ENCODE measurements at regions not wholly inside any gene's neighbourhood (a gene's known extent, or its start where the extent isn't known, plus 50 kb on each side); places are given as distances from the start of the nearest gene placed in this dataset.

DNA sequence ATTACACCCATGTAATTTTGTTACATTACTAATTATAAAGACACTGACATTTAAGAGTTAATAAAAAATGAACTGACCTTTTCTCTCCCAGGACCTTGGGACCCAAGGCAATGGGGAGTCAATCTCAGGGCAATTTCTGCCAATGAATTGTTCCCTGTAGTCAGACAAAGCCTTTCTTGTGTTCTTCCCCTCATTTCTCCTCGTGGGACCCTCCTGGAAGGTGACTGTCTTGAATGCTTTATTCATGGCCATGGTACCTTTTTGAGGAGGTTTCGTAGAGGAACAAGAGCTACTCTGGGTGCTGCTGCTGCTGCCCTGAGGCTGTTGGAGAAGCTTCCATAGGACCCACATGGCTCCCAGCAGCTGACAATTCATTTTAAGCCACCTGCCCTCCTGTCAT lies 190.3 kb downstream of the SNX18 start:
- DNase-seq: no peak

DNA sequence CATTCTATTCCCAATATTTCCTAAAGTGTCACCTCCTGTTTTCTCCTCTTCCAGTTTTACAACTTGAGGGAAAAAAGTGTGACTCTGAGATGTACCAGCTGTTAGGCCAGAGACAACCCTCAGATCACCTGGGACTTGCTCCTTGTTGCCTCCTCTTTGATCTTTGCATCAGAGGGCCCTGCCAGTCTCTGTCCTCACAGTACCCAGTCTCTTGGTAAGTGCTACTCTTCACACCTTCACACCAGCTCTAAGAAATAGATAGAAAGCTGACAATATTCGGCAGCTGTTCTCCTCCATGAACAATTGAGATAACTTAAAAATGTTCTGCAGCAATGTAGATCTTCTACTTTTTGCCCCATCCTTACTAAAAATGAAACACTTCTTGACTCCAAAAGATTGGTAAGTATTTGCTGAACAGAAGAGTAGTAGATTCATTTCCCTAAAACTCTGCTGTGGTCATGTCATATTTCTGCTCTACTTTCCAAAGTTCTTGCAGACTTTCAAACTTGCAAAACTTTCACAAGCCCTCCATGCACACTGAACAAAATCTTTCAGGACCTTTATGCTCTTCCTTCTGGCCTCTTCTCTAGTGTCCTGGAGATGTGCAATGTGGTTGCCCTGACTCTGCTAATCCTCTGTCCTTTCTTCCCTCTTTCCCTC lies 188.6 kb downstream of the SNX18 start:
- DNase-seq: no peak

DNA sequence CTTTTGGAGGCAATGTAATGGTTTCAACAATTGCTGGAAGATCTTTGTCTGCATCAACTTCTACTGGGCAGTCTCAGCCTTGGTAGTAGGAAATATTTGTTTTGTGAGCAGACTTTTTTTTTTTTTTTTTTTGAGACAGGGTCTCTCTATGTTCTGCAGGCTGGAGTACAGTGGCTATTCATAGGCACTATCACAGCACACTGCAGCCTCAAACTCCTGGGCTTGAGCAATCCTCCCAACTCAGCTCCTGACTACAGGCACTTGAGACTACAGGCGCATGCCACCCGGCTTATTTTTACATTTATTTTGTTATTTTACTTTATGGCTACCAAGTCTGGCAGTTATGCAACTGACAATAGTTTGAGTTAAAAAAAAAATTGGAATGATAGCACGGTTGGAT lies 187.3 kb downstream of the SNX18 start:
- DNase-seq: no peak

DNA sequence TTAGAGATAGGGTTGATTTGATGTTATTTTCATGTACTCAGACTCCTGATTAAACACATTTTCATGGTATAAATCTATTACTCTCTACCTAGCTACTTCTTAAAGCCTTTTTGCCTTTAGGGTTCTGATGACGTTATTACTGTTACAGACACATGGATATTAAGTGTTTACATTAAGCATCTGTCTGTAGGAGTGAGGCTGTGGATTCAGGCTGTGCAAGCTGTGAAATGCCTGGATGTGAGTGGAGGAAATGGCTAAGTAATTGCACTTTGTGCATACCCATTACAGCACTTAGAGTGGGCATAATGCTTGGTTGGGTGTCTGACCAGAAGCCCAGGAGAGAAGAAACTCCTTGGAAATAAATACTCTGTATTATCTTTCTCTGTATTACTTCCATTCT lies 186.8 kb downstream of the SNX18 start:
- DNase-seq: no peak

DNA sequence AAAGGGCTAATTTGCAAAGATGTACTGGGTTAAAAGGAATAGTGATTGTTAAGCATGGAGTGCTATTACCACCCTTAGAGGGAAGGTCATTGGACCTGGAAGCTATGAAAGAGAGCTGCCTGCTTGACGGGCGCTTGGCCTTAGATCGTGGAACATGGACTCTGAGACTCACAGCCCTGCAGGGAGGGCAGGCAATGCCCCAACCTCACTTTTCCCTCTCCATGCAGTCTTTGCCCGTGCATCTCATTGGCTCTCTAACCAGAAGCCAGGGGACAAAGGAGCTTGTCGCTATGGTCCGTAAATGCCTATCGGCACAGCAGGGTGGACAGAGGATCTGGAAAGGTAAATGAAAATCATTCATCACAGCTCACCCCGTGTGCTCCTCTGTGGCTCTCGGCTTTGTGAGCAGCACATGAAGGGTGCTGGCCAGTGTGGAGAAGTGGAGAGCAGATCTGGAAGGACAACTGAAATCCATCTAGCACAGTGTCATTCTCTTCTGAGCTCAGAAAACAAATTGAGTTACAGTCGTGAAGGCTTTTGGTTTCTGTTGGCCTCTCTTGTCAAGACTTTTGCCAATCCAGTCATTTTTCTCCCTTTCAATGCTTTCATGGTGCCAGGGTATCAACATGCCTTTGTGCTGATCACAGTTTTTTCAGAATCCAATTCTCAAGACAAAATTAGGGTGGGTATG lies 186.2 kb downstream of the SNX18 start:
- no peak for DNase-seq

DNA sequence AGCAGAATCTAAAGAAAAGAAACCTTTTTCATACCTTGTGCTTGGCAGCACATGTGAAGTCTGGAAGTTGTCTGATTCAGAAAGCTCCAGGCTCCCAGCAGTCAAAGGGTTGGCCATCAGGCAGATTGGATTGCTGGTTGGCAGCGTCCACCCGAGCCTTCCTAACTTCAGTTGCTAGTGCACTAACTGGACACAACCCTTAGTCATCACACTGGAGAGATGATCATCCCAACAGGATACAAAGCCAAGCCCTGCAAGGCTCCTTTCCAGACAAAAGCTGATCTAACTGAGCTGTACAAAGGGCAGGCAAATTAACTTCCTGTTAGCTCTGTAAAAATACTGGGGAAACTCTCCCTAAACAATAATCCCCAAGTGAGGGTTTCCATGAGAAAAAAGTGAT lies 185.6 kb downstream of the SNX18 start:
- DNase-seq: peak; percentile 78

DNA sequence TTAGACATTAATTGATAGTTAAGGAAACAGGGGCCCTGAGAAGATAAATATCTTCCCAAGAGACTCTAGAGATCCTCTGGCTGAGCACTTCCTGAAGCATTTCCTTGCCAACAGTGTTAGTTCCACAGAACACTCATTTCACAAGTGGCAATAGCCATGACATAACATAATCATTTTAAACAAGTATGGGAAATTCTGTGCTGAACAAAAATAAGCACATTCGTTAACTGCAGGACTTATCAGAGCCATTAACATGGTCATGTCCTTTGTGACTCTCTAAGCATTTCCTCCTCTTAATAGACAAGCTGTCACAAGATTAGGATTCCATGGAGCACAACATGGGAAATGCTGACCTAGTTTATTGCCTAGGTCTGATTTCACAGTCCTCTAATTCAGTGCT lies 184.9 kb downstream of the SNX18 start:
- no peak for DNase-seq

DNA sequence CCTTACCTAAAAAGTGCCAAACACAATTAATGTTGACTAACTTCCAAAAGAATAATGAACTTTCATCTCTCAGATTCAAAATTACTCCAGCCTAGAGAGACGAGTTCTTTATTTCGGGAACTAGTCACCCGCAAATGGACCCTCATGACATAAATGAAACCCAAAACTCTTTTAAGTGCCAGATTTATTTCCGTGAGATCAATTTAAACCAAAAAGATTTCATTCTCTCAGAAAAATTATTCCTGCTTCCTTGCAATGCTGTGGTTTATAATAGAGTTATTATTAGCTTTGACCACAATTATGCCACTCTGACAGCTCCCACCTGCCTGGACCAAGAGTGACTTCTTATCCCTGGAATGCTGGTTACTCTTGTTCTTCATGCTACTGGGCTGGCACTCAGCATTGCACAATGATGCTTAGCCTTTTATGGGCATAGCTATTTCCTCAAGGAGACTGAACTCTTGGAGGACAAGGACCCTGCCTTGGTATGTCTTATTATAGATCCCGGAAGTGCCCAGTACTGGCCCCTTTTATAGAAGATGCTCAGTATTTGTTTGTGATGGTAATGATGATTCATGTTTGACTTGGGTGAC lies 183.5 kb downstream of the SNX18 start:
- DNase-seq: peak; percentile 94

DNA sequence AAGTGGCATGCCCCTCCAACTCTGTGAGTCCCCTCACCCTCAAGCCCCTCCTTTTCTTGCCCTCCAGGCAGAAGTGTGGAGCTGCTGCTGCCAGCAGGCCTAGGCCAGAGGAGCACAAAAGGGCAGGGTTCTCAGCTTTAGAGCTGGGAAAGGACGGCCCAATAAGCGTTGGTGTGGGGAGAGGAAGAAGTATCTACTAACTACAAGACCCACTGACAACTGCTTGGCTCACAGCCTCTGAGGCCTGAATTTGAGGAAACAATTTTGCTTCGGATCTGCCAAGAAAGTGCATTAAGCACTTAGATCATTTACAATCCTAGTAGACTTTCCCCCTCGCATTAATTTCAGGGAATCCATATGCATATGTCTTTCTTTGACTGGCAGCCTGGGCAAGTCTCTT lies 179.4 kb downstream of the SNX18 start:
- DNase-seq: no peak

DNA sequence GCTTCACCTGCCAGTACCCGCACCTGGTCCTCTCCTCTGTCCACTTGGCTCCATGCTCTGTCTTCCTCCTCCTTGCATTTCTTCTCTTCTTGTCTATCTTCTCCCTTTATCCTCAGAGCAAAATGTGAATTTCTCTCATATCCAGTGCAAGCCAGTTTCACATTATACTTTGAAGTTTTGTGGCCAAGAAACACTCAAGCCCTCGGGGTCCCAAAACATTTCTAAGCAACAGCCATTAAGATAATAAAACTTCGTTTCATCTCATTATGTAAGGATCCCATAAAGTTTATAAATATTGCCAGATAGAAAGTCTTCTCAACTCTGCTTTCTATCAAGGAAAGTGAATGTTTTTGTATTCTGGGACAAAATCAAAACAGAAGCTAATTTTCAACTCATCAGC lies 178.8 kb downstream of the SNX18 start:
- no peak for DNase-seq

DNA sequence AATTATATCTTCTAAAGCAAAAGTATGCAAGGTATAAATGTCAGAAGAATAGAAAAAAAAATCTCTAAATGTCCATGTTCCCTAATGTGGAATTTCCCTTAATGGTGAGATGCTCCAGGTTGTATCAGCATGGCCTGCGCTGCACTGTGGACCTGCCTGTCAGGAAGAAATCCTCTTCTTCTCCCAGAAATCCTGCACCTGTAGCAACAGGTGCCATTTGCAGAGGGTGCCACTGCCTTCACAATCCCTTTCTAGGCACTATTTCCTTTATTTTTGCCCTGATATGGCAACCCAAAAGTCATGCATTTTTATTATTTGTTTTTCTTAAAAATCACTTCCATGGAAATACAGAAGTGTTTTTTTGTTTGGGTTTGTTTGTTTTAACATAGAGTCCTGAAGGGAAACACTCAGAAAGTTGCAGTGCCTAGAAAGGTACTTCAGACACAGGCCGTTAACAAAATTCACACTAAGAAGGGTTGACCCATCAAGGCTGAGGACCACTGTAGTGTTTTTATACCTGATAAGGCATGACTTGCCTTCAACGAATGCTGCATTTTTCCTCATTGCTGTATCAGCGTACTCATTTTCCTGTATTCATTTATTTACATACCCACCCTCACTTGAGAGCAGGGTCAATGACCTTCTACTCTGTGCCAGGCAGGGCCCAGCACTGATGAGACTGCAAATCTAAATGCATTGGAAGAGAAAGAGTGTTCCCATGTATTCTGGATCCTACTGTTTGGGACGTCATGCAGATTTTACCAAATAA lies 177.8 kb downstream of the SNX18 start:
- DNase-seq: no peak

DNA sequence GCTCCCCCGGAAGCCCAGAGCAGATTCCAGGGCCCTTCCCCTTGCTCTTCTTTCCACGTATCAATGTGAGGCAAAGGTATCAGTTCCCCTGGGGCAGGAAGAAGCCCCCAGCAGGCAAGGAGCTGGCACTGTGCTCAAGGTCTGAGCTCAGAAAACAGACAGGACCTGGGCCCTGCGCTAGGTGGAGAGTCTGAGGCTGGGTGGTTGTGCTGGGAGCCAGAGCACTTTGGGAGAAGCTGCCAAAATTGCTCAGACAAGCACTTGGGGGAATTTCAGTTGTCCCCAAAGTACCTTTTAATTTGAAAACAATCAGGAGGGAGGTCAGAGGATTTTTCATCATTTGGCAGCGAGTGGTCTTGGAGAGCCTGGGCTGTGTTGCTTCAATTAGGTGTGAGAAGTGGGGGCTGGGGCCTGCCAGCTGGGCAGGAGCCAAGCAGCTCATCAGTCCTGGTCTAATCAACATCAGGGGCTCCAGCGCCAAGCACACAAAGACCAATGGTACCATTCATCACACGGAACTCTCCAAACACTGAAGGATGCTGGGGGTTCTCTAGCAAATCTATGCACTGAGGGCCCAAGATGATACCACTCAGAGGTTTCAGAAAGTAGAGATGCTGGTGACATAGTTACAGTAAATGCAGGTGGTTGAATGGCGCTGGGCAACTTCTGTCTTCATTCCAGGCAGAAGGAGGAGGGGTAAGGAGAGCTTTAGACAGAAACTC lies 176.5 kb downstream of the SNX18 start:
- no peak for DNase-seq

DNA sequence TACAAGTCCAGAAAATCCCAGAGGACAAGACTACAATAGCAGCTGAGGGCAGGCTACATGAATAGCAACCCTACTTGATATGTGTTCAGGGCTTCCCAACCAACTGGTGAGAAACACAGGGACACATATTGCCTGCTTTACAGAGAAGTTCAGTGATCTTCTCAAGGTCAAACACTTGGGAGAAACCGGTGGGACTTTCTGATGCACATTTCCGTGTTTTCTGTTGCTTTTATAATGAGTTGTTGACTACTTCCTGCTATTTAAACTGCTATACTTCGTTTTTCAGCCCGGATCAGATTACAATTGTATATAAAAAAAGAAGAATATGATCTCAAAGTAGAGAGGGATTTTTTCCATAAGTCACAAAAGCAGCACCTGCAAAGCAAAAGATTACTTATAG lies 175.1 kb downstream of the SNX18 start:
- DNase-seq: no peak

DNA sequence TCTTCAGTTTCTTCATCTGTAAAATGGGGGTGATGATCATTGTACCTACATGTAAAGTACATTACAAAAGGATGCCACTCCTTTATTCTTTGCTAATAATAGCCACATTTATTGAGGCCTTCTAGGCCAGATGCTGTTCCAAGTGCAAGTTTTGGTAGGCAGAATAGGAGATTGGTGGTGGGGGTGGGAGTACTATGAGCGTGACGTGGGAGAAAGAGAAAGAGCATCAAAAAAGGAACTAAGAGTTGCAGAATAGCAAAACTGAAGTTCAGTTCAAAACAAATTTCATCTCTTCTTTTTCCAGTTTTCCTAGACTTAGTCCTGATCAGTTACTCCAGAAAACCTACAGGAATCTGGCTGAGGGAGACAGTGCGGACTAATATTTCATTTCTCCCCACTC lies 174.1 kb downstream of the SNX18 start:
- no peak for DNase-seq

DNA sequence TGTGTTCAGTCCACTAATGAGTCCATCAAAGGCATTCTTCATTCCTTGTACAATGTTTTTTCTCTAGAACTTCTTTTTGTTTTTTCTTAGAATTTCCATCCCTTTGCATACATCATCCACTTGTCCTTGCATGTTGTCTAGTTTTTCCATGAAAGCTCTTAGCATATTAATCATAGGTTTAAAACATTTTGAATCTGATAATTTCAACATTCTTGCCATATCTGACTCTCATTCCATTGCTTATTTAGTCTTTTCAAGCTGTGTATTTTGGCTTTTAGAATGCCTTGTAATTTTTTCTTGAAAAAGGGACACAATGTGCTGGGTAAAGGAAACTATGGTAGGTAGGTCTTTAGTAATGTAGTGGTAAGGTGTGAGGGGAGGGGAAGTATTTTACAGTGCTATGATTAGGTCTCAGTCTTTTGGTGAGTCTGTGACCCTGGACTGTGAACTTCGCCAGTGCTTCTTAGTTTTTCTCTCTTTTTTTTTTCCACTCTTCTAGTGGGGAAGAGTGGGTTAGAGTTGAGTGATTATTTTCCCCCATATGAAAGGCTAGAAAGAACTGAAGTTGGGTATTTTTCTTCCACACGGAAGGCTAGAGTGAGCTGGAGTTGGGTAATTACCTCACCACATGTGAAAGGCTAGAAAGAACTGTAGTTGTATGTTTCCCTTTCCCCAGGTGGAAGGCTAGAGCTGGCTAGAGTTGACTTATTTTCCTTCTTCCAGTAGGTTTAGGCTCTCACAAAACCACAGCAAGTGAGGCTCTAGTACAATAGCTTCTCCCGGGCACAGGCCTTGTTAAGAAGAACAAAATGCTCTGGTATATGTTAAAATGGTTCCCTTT lies 172.1 kb downstream of the SNX18 start:
- DNase-seq: no peak

DNA sequence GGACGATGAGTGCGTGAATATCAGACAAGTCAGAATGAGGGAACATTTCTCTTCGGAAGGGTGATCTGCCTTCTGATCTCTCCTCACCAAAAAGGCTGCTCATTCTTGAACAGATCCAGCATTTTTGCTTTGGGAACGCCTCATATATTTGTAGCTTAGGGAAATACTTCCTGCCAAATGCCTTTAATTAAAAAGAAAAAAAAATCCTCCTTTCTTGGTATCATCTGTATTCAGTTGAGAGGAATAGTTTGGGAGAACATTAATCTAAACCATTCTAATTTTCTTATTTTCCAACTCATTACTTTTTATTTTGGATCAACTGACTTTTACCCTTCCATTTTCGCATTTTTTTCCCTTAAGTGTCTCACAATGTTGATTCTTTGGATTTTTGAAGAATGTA lies 163.4 kb downstream of the SNX18 start:
- no peak for DNase-seq

DNA sequence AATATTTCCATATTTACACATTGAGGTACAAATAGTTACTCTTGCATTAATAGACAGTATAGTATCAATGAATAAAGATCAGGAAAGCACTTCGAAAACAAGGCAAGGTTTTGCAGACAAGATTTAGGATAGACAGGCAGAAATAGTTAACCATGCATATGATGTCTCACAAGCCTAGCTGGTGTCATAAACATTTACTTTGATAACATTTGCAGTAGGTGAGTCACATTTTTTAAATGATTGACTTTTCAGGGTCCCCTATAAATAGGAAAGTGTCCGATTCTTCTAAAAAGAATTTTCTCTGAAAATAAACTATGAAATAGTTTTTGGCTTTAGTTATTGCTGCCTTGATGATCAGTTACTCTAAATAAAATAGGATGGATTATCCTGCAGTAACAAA lies 162.1 kb downstream of the SNX18 start:
- no peak for DNase-seq

DNA sequence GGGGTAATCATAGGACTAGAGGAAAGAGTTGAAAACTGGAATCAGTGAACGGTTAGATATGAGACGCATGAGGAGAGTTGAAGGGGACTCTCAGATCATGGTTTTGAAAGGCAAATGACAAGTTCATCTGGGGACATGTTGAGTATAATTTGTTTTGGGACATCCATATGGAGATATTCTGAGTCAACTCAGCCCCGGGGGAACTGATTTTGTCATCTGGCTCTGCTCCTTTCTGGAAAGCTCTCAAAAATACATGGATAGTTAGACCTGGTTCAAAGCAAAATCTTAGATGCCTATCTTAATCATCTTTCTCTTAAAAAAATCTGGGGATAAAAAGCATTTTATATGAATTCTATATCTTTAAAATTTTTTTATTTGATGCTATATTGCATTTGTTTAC lies 161.2 kb downstream of the SNX18 start:
- no peak for DNase-seq

DNA sequence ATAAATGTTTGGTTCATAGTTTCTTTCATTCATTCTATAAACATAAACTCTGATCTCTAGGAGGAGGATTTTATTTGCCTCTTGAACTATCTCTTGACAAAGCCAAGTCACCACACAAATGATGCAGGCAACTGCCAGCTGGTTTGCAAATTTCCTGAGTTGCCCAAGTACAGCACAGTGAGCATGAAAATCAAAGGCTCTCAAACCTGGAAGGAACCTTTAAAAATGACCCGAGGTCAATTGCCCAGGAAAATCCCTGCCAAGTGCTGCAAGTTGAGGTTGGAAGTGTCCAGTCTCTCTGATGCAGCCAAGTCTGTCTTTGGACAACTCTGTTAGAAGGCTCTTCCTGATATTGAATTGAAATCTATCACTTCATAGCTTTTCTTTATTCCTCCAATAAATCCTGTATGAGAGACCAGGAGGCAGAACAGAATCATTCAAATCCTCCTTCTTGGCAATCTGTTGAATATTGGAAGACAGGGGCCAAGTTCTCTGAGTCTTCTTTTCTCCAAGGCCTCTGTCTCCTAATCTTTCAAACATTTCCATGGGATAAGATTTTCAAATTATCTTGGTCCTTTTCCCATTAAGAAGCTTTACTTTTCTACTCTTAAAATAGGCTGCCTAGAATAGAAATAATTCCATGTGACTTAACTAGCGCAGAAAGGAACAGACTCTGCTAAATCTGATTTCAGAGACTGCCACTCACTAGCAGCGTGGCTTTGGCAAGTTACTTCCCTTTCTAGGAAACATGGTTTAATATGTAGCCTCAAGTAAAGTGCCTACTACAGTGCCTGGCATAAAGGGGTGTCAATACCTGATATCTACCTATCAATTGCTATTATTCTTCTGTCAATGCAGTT lies 159.2 kb downstream of the SNX18 start:
- DNase-seq: no peak

DNA sequence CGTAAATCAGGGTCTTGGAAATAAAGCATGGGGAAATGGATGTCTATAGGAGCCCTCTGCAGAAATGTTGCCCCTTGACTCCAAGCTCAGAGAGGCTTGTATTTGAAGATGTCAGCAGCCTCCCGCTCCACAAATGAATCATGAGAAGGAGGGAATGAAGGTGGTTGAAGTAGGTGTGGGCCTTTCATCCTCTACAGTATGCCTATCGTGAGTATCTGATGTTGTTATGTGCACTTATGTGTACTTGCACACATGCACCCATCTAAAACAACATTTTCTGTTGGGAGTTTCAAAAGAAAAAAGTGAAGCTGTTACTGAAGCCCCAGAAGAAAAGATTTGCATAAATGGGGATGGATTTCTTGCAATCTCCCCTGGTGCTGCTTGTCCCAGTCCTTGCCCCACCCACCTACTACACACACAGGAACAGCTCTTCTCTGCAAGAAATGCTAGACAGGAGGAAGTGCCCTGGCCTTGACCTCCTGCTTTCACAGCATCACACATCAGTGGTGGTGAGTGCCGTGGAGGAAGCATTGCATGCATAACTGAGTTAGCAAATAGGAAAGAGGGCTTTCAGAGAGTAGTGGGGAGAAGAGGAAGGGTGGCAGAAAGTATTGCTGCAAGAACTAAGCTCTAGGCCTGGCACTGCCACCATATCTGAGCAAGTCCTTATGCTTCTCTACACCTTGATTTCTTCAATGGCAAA lies 156.1 kb downstream of the SNX18 start:
- no peak for DNase-seq

DNA sequence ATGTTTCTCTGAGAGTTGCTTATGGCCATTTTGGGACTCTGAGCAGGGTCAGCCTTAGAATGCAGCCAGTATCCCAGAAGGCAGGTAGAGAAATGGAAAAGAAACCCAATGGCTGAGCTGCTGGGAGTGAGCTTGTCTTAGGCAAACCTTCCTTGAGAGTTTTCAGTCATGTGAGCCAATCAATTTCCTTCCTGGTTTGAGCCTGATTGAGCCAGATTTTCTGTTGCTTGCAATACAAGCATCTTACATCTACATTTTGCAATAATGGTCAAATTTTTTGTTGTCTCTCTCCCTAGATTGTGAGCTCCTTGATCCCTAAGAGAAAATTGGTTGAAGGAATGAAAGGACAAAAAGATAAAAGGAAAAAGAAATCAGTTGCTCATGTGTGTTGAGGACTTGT lies 155.3 kb downstream of the SNX18 start:
- DNase-seq: no peak
